Stimulated activated CD4-positive, alpha-beta T cell treated with anti-CD3 and anti-CD28 coated beads, Interleukin-15, amount 100 ng/mL, for 48 hours (primary cell): ENCODE measurements at regions not wholly inside any gene's neighbourhood (a gene's known extent, or its start where the extent isn't known, plus 50 kb on each side); places are given as distances from the start of the nearest gene placed in this dataset.
"Not testable (repeated sequence)": the region's sequence is repeated elsewhere in the genome, so short reads cannot be mapped to it uniquely, and the experiment has no call there.

ENCODE experiments used
- DNase-seq, 2 donors: peaks; one replicate each; pipeline ENCODE4 v3.0.0-alpha.2; 2020; ENCODE audit warnings: low read depth in 2 of 2

- no peak for DNase-seq
These were observed 480.5 kb upstream of the NOX3 start for GRCh38 chr6:155936127-155936526.

DNA sequence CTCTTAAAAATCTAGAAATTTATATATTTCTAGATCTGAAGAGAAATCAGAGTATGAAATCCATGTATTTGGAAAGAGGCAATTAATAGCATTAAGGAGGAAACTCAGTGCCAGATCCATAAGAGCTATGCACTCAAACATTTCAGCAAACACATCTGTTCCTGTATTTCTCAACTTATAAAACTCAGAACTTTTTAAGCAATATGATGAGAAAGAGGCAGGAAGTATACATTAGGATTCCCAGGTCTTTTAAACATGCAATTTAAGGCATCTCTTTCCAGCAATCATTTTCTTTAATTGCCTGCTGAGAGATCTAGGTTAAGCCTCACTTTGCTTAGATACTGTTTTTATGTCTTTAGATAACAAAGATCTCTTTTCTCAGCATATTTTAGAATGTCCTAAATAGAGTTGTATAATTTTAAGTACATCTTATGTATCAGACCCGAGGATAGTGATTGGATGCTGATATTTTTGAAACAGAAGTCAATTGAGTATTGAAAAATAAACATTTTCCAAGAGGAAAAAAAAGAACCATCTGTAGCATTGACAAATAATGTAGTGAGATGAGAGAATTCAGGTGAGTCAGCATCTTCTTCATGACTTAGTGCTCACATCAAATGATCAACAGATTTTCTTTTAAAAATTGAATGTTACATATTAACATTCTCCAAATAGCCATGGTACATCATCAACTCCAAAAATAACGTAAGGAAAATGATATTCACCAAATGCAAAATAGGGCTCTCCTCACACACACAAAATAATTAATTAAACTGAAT, 461.4 kb upstream of the NOX3 start:
- DNase-seq, result no peak

GRCh38 chr6:155915651-155916050, 460.0 kb upstream of the NOX3 start:
- no peak for DNase-seq

DNA sequence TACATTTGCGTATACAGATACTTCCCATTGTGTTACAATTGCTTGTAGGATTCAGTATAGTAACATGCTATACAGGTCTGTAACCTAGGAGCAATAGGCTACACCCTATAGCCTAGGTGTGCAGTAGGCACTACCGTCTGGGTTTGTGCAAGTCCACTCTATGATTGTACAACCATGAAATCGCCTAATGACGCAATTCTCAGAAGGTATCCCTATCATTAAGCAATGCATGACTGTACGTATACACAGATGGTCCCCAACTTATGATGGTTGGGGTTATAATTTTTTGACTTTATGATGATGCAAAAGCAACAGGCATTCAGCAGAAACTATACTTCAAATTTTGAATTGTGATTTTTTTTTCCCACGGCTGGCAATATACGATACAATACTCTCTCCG, 458.2 kb upstream of the NOX3 start:
- DNase-seq, result no peak

DNA sequence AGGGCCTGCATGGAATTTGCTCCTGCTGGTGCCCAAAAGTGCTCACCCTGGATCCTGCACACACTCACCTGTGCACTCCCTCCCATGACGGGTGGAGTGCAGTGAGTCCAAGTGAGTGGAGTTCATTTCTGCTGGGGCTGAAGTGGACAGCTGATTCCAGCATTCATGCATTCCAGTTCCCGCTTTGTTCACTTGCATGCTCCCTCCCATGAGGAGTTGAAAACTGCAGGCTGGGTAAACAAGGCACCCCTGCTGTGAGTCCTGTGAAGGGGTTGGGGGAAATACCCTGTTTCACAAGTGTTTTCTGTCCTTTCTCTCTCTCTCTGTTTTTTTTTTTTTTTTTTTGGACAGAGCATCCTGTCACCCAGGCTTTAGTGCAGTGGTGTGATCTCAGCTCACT, 454.1 kb upstream of the NOX3 start:
- no peak for DNase-seq

DNA sequence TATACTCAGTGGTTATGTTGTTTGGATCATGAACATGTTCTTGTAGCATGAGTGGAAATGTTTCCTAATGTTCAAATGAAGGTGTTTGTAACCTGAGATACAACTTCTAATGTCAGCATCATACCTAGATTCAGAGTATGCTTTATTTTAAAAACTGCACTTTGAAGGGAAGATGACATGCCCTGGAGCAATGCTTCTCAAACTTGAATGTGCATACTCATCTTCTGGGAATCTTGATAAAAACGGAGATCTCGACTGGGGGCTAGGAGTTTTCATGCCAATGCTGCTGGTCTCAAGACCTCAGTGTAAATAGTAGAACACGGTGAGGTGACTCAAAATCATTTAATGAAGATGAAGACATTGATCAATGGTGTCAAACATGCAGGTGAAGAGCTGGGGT, 440.0 kb upstream of the NOX3 start:
- DNase-seq, result no peak

- no peak for DNase-seq
These were observed 439.1 kb upstream of the NOX3 start for GRCh38 chr6:155894758-155895157.

DNA sequence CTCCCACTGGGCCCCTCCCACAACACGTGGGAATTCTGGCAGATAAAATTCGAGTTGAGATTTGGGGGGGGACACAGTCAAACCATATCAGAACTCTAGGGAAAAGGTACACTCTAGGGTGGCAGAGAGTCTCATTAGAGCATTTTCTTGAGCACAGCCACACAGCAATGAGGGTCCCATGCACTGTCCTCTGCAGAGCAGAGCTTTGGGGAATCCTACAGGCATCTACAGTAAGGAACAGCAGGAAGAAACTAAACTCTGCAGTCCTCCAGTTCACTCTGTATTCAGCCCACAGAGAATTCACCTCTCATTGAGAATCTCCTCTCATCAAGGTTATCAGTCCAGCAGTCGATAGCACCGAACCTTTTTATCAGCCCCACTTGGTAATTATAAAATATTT, 438.6 kb upstream of the NOX3 start:
- no peak for DNase-seq

GRCh38 chr6:155890409-155890808, 434.8 kb upstream of the NOX3 start:
- DNase-seq, result no peak

DNA sequence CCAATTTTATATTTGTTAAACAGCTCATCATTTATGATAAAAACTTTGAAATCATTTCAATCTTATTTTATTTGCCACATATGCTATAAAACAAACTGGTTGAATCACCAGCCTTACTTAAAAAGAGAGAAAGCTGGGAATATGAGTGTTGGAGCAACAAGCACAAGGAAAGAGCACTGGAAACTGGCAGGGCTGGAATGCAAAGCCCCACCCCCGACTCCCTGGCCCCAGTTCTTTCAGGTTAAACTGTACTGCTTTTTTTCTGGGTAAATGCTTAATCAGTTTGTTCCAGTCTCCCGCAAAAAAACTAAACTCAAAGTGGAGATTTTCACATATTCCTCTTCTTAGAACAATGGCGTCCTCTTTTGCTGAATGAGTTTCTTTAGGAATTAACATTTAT, 433.8 kb upstream of the NOX3 start:
- DNase-seq, result no peak

- no peak for DNase-seq
These were observed 431.8 kb upstream of the NOX3 start for GRCh38 chr6:155887421-155887820.

GRCh38 chr6:155883741-155884140, 428.1 kb upstream of the NOX3 start:
- DNase-seq, result no peak

DNA sequence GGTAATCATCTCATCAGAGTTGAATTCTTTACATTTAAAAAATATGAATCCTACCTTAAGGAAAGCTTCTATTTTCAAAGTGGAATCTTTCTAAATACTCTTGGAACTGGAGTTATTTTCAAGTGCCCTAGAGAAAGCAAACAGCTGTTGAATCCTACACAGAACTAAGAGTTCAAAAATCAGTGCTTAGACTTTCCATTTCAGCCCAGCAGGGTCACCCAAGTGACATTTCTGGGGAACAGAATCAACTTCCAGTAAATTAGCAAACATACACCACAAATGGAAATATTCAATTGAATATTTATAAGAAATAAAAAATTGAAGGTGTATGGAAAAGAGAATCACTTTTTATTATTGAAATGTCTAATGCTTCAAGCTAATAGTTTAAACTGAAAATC, 427.7 kb upstream of the NOX3 start:
- DNase-seq, result no peak

DNA sequence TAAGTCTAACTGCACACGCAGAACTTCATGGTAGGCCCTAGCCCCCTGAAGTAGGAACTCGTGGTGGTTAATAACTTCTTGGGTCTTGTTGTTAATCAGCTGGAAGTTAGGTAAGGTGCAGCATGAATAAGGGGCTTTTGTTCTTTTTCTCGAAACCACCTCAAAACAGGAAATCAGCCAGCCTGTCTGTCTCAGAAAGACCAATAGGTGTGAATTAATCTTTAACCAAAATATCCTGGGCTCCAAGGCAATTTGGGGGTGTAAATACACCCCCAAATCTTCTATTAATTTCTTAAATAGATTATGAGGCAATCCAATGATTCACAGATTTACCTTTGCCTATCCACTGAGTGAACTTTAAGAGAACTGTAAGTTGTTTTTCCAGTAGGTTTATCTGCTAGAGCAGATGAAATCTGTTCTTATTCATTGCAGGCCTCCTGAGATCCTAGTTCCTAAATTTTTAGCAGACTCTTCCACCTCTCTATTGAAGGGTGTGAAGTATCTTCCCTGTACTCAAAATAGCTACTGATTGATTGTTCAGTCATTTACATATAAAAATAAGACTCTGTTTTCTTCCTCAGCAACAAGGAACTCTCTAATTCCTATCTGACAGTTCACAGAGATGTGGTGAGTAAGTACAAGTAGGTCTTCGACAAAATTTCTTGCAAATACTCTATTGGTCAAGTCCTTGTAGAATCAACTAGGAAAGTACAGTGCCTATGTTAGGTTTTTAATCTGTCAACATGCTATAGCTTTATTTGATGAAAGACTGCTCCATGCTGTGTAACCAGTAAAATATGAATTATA, 427.1 kb upstream of the NOX3 start:
- no peak for DNase-seq

GRCh38 chr6:155881826-155882526, 426.3 kb upstream of the NOX3 start:
- DNase-seq, result no peak

DNA sequence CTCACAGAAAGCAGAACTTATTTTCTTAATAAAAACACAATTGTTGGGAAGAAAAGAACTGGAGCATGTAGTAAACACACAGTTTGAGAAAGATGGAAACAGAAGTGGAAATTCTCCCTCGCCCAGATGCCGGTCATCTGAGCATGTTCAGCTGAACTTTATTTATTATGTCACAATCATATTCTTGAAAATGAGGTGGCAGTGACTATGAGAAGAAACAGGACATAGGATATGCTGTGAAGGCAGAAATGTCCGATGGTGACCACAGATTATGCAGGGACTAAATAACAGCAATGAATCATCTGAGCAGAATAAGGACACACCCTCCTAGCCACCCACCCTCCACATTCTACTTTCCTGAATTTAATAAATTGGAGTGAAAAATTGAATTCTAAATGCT, 425.3 kb upstream of the NOX3 start:
- no peak for DNase-seq

- no peak for DNase-seq
These were observed 417.3 kb upstream of the NOX3 start for GRCh38 chr6:155872961-155873360.

GRCh38 chr6:155867682-155868081, 412.0 kb upstream of the NOX3 start:
- DNase-seq, result no peak

DNA sequence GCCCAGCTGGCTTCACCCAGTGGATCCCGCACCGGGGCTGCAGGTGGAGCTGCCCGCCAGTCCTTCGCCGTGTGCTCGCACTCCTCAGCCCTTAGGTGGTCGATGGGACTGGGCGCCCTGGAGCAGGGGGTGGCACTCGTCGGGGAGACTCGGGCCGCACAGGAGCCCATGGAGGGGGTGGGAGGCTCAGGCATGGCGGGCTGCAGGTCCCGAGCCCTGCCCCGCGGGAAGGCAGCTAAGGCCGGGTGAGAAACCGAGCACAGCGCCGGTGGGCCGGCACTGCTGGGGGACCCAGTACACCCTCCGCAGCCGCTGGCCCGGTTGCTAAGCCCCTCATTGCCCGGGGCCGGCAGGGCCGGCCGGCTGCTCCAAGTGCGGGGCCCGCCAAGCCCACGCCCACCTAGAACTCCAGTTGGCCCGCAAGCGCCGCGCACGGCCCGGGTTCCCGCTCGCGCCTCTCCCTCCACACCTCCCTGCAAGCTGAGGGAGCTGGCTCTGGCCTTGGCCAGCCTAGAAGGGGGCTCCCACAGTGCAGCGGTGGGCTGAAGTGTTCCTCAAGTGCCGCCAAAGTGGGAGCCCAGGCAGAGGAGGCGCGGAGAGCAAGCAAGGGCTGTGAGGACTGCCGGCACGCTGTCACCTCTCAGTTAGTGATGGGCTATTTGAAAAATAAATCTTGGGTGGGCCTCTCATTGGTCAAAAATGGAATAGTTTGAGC, 411.2 kb upstream of the NOX3 start:
- DNase-seq, result not testable (repeated sequence)

DNA sequence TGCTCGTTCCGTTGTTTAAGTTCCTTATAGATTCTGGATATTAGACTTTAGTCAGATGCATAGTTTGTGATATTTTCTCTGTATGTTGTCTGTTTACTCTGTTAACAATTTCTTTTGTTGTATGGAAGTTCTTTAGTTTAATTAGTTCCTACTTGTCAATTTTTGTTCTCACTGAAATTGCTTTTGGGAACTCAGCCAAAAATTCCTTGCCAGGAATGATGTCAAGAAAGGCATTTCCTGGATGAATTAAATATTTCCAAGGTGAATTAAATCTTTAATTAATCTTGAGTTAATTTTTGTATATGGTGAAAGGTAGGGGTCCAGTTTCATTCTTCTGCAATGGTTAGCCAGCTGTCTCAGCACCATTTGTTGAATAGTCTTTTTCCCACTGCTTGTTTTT, 406.2 kb upstream of the NOX3 start:
- no peak for DNase-seq

GRCh38 chr6:155858906-155859305, 403.3 kb upstream of the NOX3 start:
- DNase-seq, result not testable (repeated sequence)

GRCh38 chr6:155854787-155855186, 399.1 kb upstream of the NOX3 start:
- no peak for DNase-seq
